Fibroblast of mammary gland (primary cell): ENCODE measurements at regions not wholly inside any gene's neighbourhood (a gene's known extent, or its start where the extent isn't known, plus 50 kb on each side); places are given as distances from the start of the nearest gene placed in this dataset.

Experiments used
- DNase-seq: peaks from one replicate; pipeline ENCODE4 v3.0.0-alpha.2; 2010; ENCODE audit warnings: low read depth
- H3K4me3 ChIP-seq: 2 replicates; pipeline ENCODE4 v1.5.1; 2011; ENCODE audit warnings: low read depth, mild to moderate bottlenecking, low read length, moderate library complexity; ENCODE audit not compliant: control insufficient read depth
- TF ChIP-seq, protein P1 (sequence below): conservative IDR thresholded peaks from 2 replicates; pipeline ENCODE4 v1.5.1; 2011; ENCODE audit warnings: low read depth, low read length, inconsistent platforms; ENCODE audit not compliant: control insufficient read depth, insufficient read depth

GRCh38 chr7:31284106-31284505 lies 56.4 kb downstream of the NEUROD6 start:
- no peak overlapping the region for H3K4me3 ChIP-seq
- TF ChIP-seq, protein P1, sequence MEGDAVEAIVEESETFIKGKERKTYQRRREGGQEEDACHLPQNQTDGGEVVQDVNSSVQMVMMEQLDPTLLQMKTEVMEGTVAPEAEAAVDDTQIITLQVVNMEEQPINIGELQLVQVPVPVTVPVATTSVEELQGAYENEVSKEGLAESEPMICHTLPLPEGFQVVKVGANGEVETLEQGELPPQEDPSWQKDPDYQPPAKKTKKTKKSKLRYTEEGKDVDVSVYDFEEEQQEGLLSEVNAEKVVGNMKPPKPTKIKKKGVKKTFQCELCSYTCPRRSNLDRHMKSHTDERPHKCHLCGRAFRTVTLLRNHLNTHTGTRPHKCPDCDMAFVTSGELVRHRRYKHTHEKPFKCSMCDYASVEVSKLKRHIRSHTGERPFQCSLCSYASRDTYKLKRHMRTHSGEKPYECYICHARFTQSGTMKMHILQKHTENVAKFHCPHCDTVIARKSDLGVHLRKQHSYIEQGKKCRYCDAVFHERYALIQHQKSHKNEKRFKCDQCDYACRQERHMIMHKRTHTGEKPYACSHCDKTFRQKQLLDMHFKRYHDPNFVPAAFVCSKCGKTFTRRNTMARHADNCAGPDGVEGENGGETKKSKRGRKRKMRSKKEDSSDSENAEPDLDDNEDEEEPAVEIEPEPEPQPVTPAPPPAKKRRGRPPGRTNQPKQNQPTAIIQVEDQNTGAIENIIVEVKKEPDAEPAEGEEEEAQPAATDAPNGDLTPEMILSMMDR, result no peak
- no peak for DNase-seq

- TF ChIP-seq, protein P1, result no peak
- no peak for DNase-seq
- H3K4me3 ChIP-seq, result no peak overlapping the region
These were observed 68.7 kb downstream of the NEUROD6 start for GRCh38 chr7:31271641-31272405.

DNA sequence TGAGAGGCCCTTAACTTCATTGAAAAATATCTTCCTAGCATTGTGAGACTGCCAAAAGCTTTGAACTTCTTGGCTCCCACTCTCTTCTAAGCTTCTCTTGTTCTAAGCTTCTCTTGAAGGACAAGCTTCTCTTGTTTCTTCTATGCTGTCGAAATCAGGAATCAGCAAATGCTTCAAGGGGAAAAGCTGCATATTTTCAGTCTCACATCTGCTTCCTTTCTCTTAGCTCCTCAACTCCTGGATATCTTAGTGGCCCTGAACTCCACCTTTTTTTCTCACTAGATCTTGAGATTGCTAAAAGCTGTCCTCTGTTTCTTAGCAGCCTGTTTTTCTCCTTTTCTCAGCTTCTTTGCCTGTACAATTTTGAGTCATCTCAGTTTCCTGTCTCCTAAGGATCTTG lies 73.0 kb downstream of the NEUROD6 start:
- no peak for DNase-seq
- TF ChIP-seq, protein P1, result no peak
- H3K4me3 ChIP-seq, result no peak overlapping the region

DNA sequence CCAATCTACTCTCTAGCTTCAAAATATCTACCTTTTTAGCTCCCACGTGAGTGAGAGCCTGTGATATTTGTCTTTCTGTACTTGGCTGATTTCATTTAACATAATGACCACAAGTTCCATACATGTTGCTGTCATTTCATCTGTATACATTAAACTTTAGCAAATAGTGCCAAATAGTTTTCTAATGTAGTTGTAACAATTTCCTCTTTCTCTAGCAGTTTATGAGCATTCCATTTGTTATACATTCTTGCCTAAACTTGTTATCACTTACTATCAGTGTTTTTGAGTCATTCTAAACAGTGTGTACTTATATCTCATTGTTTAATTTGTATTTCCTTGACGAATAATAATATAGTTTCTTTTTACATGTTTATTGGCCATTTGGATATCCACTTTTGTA lies 77.2 kb downstream of the NEUROD6 start:
- no peak for DNase-seq
- no peak overlapping the region for H3K4me3 ChIP-seq
- TF ChIP-seq, protein P1, result no peak

GRCh38 chr7:31261341-31261740 lies 79.2 kb downstream of the NEUROD6 start:
- TF ChIP-seq, protein P1, result no peak
- no peak overlapping the region for H3K4me3 ChIP-seq
- DNase-seq, result no peak

DNA sequence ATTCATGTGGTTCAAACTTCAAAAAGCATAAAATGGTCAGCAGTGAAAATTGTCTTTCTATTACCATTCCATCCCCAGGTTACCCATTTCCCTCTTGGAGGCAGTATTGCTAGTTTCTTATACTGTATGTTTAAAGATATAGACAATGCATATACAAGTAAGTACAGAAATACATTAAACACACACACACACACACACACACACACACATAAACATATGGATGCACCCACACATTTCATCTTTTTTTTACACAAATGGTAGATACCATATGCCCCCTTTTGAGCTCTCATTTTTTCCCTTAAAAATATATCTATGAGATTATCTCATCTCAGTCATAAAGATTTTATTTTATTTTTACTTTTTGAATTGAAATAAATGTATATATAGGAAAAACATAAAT lies 79.7 kb downstream of the NEUROD6 start:
- no peak for DNase-seq
- TF ChIP-seq, protein P1, result no peak
- no peak overlapping the region for H3K4me3 ChIP-seq

DNA sequence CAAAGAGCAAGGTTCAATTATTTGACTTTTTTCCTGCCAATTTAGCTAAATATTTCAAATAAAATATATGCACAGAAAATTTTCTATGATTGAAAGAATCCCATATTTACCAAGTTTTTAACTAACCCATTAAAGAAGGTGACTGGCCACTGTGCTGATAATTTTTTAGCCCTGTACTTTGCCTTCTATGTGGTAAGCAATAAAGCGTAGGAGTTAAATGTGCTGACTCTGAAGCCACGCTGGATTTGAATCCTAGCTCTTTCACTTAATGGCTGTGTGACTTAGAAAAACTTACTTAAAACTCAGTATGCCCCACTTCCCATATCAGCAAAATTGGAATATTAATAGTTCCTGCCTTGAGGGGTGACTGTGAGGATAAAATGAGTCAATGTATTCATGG lies 82.1 kb downstream of the NEUROD6 start:
- DNase-seq, result no peak
- no peak overlapping the region for H3K4me3 ChIP-seq
- TF ChIP-seq, protein P1, result no peak
